ENCODE measurements at regions not wholly inside any gene's neighbourhood (a gene's known extent, or its start where the extent isn't known, plus 50 kb on each side); places are given as distances from the start of the nearest gene placed in this dataset.

DNA sequence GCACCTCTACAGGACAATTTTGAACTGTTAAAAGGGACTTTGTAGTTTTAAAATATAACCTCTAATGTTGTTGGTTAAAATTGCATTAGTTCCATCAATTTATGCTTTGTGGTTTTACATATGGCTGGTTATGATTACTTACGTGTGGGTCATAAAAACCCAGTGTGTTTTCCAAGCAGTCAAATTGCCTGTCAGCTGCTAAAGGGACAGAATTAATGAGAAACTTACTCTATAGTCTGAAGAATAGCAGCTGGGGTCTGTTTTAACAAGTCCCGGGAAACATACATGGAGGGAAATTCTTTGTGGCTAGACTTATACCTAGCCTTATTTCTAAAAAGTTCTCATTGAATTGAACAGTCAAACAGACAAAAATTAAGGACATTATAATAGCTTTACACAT, 820.9 kb upstream of the ADGRL4 start:
- H3K9me3 Mint-ChIP-seq = no peaks in the 10 kb centered on the region
- no peaks in the 10 kb centered on the region for H3K27me3 Mint-ChIP-seq (ENCODE audit: insufficient read depth)
- no peak for DNase-seq
- TF ChIP-seq, protein P1, sequence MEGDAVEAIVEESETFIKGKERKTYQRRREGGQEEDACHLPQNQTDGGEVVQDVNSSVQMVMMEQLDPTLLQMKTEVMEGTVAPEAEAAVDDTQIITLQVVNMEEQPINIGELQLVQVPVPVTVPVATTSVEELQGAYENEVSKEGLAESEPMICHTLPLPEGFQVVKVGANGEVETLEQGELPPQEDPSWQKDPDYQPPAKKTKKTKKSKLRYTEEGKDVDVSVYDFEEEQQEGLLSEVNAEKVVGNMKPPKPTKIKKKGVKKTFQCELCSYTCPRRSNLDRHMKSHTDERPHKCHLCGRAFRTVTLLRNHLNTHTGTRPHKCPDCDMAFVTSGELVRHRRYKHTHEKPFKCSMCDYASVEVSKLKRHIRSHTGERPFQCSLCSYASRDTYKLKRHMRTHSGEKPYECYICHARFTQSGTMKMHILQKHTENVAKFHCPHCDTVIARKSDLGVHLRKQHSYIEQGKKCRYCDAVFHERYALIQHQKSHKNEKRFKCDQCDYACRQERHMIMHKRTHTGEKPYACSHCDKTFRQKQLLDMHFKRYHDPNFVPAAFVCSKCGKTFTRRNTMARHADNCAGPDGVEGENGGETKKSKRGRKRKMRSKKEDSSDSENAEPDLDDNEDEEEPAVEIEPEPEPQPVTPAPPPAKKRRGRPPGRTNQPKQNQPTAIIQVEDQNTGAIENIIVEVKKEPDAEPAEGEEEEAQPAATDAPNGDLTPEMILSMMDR (IDR thresholded peaks at IDR 0.05) = no peak
- H3K4me3 Mint-ChIP-seq = no peak overlapping the region
- H3K36me3 Mint-ChIP-seq (ENCODE audit: low read depth) = no peaks in the 10 kb centered on the region
- H3K4me1 Mint-ChIP-seq (ENCODE audit: low read depth) = no peaks in the 10 kb centered on the region
- H3K27ac Mint-ChIP-seq = no peak overlapping the region

DNA sequence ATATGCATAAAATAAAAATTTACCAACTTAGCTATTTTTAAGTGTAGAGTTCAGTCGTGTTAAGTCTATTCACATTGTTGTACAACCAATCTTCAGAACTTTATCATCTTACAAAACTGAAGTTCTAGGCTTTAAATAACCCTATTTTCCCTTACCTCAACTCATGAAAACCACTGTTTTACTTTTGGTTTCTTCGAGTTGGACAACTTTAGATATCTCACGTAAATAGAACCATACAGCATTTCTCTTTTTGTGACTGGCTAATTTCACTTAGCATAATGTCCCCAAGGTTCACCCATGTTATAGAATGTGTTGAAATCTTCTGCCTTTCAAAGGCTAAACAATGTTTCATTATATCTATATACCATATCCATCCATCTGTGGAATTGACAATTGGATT, 819.0 kb upstream of the ADGRL4 start:
- H3K27ac Mint-ChIP-seq = no peak overlapping the region
- no peaks in the 10 kb centered on the region; the same call in 1 of the 2 replicates for H3K36me3 Mint-ChIP-seq (ENCODE audit: low read depth)
- TF ChIP-seq, protein P1 (IDR thresholded peaks at IDR 0.05) = no peak
- H3K4me1 Mint-ChIP-seq (ENCODE audit: low read depth) = no peaks in the 10 kb centered on the region
- DNase-seq = no peak
- no peaks in the 10 kb centered on the region for H3K27me3 Mint-ChIP-seq (ENCODE audit: insufficient read depth)
- H3K4me3 Mint-ChIP-seq = no peak overlapping the region
- no peaks in the 10 kb centered on the region for H3K9me3 Mint-ChIP-seq

DNA sequence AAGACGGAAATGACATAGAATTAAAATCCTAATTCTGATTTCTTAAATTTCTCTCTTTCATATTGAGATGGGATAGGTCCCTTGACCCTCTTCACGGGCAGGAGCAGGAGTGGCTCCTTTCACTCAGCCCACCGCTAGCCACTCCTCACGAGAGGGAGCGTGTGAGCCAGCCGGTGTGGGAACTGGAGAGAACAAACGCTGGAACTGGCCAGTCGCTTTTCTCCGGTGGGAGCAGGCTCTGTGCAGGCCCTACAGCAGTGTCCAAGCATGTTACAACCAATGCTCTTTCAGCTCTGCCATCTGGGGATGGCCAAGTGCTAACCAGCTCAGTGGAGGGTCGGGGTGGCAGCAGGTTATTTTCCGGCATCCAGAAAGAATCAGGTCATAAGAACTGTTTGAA, 815.5 kb upstream of the ADGRL4 start:
- Mint-ChIP-seq H3K9me3 (no peaks in the 10 kb centered on the region), H3K4me3 (no peak overlapping the region), H3K4me1 (ENCODE audit: low read depth) (peaks cover 13% of the 10 kb centered on the region), H3K27me3 (ENCODE audit: insufficient read depth) (no peaks in the 10 kb centered on the region), H3K27ac (no peak overlapping the region), H3K36me3 (ENCODE audit: low read depth) (no peaks in the 10 kb centered on the region; the same call in 1 of the 2 replicates)
- no peak for DNase-seq
- TF ChIP-seq, protein P1 (IDR thresholded peaks at IDR 0.05) = no peak

DNA sequence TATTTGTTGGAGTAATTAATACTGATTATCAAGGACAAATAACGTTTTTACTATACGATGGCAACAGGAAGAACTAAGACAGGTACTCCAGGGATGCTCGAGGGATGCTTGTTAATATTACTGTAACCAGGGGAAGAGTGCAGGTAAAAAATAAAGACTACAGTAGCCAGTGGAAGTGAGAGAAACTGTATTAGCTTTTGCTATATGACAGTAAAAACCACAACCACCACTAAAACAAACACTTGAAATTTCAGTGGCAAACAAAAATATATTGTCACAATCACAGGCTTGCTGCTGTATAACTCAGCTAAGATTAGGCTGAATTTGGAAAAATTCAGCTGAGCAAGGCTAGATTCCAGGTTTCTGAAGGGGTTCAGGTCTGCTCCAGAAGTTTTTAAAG, 812.6 kb upstream of the ADGRL4 start:
- H3K36me3 Mint-ChIP-seq (ENCODE audit: low read depth) = no peaks in the 10 kb centered on the region; the same call in 1 of the 2 replicates
- no peak for DNase-seq
- TF ChIP-seq, protein P1 (IDR thresholded peaks at IDR 0.05) = no peak
- H3K4me1 Mint-ChIP-seq (ENCODE audit: low read depth) = peaks cover 34% of the 10 kb centered on the region
- H3K27me3 Mint-ChIP-seq (ENCODE audit: insufficient read depth) = no peaks in the 10 kb centered on the region
- H3K27ac Mint-ChIP-seq = no peak overlapping the region
- no peaks in the 10 kb centered on the region for H3K9me3 Mint-ChIP-seq
- H3K4me3 Mint-ChIP-seq = no peak overlapping the region

DNA sequence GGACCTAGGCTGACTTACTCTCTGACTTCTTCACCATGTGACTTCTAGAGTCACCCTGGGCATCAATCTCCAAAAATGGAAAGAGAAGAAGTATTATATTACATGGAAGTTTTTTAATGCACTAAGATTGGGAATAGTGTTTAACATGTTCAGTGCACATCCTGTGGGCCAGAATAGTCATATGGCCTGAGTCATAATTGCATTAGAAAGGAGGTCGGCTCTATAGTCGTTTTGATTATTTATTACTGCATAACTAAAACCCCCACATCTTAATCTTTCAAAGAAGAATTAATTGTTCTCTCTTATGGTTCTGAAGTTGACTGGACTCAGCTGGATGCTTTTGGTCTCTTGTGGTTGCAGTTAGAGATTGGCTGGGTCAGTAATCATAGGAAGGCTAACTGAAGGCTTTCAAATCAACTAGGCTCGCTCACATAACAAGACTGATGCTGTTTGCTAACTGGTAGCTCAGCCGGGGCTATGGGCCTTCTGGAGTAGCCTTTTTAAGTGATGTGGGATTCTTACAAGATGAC, 810.6 kb upstream of the ADGRL4 start:
- Mint-ChIP-seq H3K27ac (peak overlapping the region; percentile 41), H3K4me3 (no peak overlapping the region), H3K27me3 (ENCODE audit: insufficient read depth) (no peaks in the 10 kb centered on the region), H3K9me3 (no peaks in the 10 kb centered on the region), H3K36me3 (ENCODE audit: low read depth) (no peaks in the 10 kb centered on the region; the same call in 1 of the 2 replicates), H3K4me1 (ENCODE audit: low read depth) (peaks cover 54% of the 10 kb centered on the region)
- TF ChIP-seq, protein P1 (IDR thresholded peaks at IDR 0.05) = no peak
- no peak for DNase-seq

DNA sequence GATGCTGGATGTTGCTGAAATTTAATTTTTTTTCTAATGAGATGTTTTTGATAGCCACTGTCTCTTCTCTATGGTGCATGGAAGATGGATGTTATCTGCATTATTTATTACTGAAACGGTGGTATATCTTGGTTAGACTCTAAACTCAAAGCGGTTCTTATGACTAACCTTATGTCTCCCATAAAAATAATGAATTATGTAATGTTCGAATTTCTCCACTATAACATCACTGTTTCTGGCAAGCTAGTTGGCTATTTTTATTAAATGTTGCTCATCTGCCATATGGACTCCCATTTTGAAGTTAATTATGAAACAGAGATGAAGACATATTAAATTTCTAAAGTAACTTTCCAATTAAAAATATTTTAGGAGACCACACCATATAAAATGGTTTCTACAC, 808.6 kb upstream of the ADGRL4 start:
- Mint-ChIP-seq H3K4me3 (no peak overlapping the region), H3K4me1 (ENCODE audit: low read depth) (peaks cover 74% of the 10 kb centered on the region), H3K27ac (peak overlapping the region; percentile 33; the same call in 1 of the 2 replicates), H3K27me3 (ENCODE audit: insufficient read depth) (no peaks in the 10 kb centered on the region), H3K36me3 (ENCODE audit: low read depth) (no peaks in the 10 kb centered on the region; the same call in 1 of the 2 replicates), H3K9me3 (no peaks in the 10 kb centered on the region)
- TF ChIP-seq, protein P1 (IDR thresholded peaks at IDR 0.05) = no peak
- peak; percentile 31 for DNase-seq

Data from HFFc6 (cell line).